OCI-LY1 (cell line): ENCODE measurements at regions not wholly inside any gene's neighbourhood (a gene's known extent, or its start where the extent isn't known, plus 50 kb on each side); places are given as distances from the start of the nearest gene placed in this dataset.

Experiments
- H2AFZ ChIP-seq: fragments of 200-600 bp; sonication (generic), shearing (Covaris generic); 2 replicates; pipeline ENCODE4 v1.6.0; 2014; ENCODE audit warnings: antibody characterized with exemption, mild to moderate bottlenecking, low read length
- H3F3A ChIP-seq: fragments of 200-600 bp; sonication (generic), shearing (Covaris generic); 2 replicates; pipeline ENCODE4 v1.6.0; 2014; ENCODE audit warnings: mild to moderate bottlenecking, antibody characterized with exemption, low read length, moderate library complexity; ENCODE audit not compliant: insufficient read depth
- H3K27ac ChIP-seq: fragments of 200-600 bp; sonication (generic); 2 replicates; pipeline ENCODE4 v1.5.1; 2014; ENCODE audit warnings: low read length, mixed run types, mild to moderate bottlenecking, low read depth; ENCODE audit not compliant: poor library complexity, severe bottlenecking
- H3K27me3 ChIP-seq: fragments of 200-600 bp; sonication (generic); 2 replicates; pipeline ENCODE4 v1.6.0; 2014; ENCODE audit warnings: antibody characterized with exemption, mild to moderate bottlenecking, low read length, moderate library complexity; ENCODE audit not compliant: insufficient read depth
- H3K36me3 ChIP-seq: fragments of 200-600 bp; sonication (generic); 2 replicates; pipeline ENCODE4 v1.6.1; 2014; ENCODE audit warnings: mild to moderate bottlenecking, antibody characterized with exemption, low read length, moderate library complexity, mixed read lengths; ENCODE audit not compliant: insufficient read depth
- H3K4me1 ChIP-seq: fragments of 200-600 bp; sonication (generic); 2 replicates; pipeline ENCODE4 v1.5.1; 2014; ENCODE audit warnings: mild to moderate bottlenecking, low read length, moderate library complexity; ENCODE audit not compliant: insufficient read depth, severe bottlenecking
- H3K4me2 ChIP-seq: fragments of 200-600 bp; sonication (generic), shearing (Covaris generic); 2 replicates; pipeline ENCODE4 v1.6.1; 2014; ENCODE audit warnings: low read length
- H3K4me3 ChIP-seq: fragments of 200-600 bp; sonication (generic); 2 replicates; pipeline ENCODE4 v1.5.1; 2014; ENCODE audit warnings: low read length, low read depth, mild to moderate bottlenecking, mixed read lengths; ENCODE audit not compliant: poor library complexity, severe bottlenecking
- H3K79me2 ChIP-seq: fragments of 200-600 bp; shearing (Covaris generic); 2 replicates; pipeline ENCODE4 v1.6.1; 2016; ENCODE audit warnings: mixed run types, low read length, mixed read lengths; ENCODE audit not compliant: insufficient read depth
- H3K9ac ChIP-seq: fragments of 200-600 bp; sonication (generic), shearing (Covaris generic); 2 replicates; pipeline ENCODE4 v1.6.1; 2014; ENCODE audit warnings: mild to moderate bottlenecking, low read length, mixed read lengths
- H3K9me2 ChIP-seq: fragments of 200-600 bp; sonication (generic), shearing (Covaris generic); 2 replicates; pipeline ENCODE4 v1.6.1; 2014; ENCODE audit warnings: low read depth, mild to moderate bottlenecking, low read length, mixed read lengths
- H3K9me3 ChIP-seq: fragments of 200-600 bp; shearing (Covaris generic); 2 replicates; pipeline ENCODE4 v1.6.1; 2014; ENCODE audit warnings: low read length, mixed read lengths
- H4K20me1 ChIP-seq: fragments of 200-600 bp; sonication (generic), shearing (Covaris generic); 2 replicates; pipeline ENCODE4 v1.6.0; 2016; ENCODE audit warnings: mild to moderate bottlenecking, low read length; ENCODE audit not compliant: insufficient read depth
- EZH2 ChIP-seq: fragments of 200-600 bp; sonication (generic), shearing (Covaris generic); IDR thresholded peaks from 2 replicates; pipeline ENCODE4 v1.8.0; 2017; ENCODE audit warnings: borderline replicate concordance, mixed run types, mild to moderate bottlenecking, antibody characterized with exemption, low read length, moderate library complexity, mixed read lengths
- TF ChIP-seq, protein P1 (sequence below): fragments of 200-600 bp; sonication (generic), shearing (Covaris generic); IDR thresholded peaks from 2 replicates; pipeline ENCODE4 v1.5.1; 2017; ENCODE audit warnings: mild to moderate bottlenecking, antibody characterized with exemption, low read length, moderate library complexity, mixed read lengths

DNA sequence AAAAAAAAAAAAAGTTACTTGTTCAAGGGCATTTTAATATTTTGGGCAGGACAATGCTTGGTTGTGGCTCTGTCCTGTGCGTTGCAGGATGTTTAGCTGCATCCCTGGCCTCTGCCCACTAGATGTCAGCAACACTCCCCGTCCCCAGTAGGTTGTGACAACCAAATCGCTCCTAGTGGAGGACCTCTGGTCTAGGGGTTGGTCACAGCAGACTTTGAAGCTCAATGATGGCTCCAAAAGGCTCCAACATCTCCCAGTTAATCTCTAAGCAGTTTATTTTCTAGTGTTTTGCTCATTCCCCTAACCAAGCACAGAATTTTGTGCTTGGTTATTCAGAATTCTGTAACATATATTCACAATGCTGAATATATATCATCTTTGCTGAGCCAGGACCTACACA is 67.0 kb downstream of the CHRNA1 start:
- Histone ChIP-seq H3K27me3 (peaks cover 8% of the 10 kb centered on the region; the same call in 1 of the 2 replicates), H3K27ac (no peak overlapping the region), H3K4me3 (no peak overlapping the region), H3K9me2 (no peaks in the 10 kb centered on the region), H3K4me1 (no peaks in the 10 kb centered on the region), H3F3A (no peaks in the 10 kb centered on the region), H3K9ac (no peak overlapping the region), H3K36me3 (no peaks in the 10 kb centered on the region; the same call in 1 of the 2 replicates), H2AFZ (no peak overlapping the region), H4K20me1 (no peaks in the 10 kb centered on the region), H3K4me2 (no peak overlapping the region), H3K79me2 (no peaks in the 10 kb centered on the region), H3K9me3 (no peaks in the 10 kb centered on the region)
- TF ChIP-seq EZH2, result no peak
- TF ChIP-seq, protein P1, sequence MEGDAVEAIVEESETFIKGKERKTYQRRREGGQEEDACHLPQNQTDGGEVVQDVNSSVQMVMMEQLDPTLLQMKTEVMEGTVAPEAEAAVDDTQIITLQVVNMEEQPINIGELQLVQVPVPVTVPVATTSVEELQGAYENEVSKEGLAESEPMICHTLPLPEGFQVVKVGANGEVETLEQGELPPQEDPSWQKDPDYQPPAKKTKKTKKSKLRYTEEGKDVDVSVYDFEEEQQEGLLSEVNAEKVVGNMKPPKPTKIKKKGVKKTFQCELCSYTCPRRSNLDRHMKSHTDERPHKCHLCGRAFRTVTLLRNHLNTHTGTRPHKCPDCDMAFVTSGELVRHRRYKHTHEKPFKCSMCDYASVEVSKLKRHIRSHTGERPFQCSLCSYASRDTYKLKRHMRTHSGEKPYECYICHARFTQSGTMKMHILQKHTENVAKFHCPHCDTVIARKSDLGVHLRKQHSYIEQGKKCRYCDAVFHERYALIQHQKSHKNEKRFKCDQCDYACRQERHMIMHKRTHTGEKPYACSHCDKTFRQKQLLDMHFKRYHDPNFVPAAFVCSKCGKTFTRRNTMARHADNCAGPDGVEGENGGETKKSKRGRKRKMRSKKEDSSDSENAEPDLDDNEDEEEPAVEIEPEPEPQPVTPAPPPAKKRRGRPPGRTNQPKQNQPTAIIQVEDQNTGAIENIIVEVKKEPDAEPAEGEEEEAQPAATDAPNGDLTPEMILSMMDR, result peak; percentile 88

DNA sequence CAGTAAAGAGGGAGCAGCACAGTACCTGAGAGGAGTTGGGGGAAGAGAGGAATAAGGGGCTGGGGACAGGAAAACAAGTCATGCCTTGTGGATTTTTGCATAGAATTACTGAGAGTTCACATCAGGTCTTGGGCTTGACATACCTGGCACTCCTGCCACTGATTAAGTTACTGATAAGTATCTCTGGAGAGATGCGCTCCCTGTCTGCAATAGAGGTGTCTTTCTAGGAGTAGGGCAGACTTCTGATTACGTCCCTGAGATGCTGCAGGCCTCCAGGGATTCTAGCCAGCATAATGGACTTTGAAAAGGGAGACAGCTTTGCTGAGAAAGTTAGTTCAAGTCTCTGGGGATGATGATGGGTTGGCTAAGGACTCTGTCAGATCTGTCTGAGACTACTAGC is 69.4 kb downstream of the CHRNA1 start:
- Histone ChIP-seq H3K36me3 (no peaks in the 10 kb centered on the region; the same call in 1 of the 2 replicates), H3K9me3 (no peaks in the 10 kb centered on the region), H3K9me2 (no peaks in the 10 kb centered on the region), H3F3A (no peaks in the 10 kb centered on the region), H4K20me1 (no peaks in the 10 kb centered on the region), H3K27ac (no peak overlapping the region), H3K4me1 (no peaks in the 10 kb centered on the region), H3K27me3 (peaks cover 12% of the 10 kb centered on the region; the same call in 1 of the 2 replicates), H3K4me3 (no peak overlapping the region), H2AFZ (no peak overlapping the region), H3K9ac (no peak overlapping the region), H3K4me2 (no peak overlapping the region), H3K79me2 (no peaks in the 10 kb centered on the region)
- no peak for TF ChIP-seq EZH2

DNA sequence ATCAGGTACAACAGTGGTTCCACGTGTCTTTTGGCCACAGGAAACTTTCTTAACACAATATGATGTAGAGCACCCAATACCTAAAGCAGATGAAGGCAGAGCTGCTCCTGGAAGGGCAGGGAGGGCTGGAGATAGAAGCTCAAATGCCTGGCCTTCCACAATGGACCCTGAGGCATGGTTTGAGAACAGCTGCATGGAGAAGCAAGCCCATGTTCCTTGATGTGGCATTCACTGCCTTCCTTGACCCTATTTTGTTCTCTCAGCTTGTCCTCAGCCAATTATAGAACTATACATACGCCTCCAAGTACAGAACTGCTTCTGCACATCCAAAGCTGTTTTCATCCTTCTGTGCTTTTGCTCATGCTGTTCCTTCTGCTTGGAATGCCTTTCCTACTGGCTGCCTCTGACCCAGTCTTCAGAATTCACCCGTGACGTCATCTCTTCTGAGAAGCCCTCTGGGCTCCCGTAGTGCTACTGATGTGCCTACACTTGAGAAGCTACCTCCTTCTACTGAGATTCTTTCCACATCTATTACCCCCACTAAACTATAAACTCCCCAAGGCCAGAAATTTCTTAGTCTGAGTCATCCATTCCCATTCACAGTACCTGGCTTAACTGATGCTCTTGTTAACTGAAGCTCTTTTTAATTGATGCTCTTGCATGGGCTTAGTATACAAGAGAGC is 69.9 kb downstream of the CHRNA1 start:
- H3K4me3 ChIP-seq, result no peak overlapping the region
- H3F3A ChIP-seq, result no peaks in the 10 kb centered on the region
- H3K9me2 ChIP-seq, result no peaks in the 10 kb centered on the region
- TF ChIP-seq EZH2, result no peak
- TF ChIP-seq, protein P1, result no peak
- no peaks in the 10 kb centered on the region for H4K20me1 ChIP-seq
- no peaks in the 10 kb centered on the region for H3K79me2 ChIP-seq
- no peaks in the 10 kb centered on the region for H3K4me1 ChIP-seq
- H3K27ac ChIP-seq, result no peak overlapping the region
- H2AFZ ChIP-seq, result no peak overlapping the region
- peaks cover 12% of the 10 kb centered on the region; the same call in 1 of the 2 replicates for H3K27me3 ChIP-seq
- H3K36me3 ChIP-seq, result no peaks in the 10 kb centered on the region; the same call in 1 of the 2 replicates
- no peaks in the 10 kb centered on the region for H3K9me3 ChIP-seq
- H3K4me2 ChIP-seq, result no peak overlapping the region
- no peak overlapping the region for H3K9ac ChIP-seq

DNA sequence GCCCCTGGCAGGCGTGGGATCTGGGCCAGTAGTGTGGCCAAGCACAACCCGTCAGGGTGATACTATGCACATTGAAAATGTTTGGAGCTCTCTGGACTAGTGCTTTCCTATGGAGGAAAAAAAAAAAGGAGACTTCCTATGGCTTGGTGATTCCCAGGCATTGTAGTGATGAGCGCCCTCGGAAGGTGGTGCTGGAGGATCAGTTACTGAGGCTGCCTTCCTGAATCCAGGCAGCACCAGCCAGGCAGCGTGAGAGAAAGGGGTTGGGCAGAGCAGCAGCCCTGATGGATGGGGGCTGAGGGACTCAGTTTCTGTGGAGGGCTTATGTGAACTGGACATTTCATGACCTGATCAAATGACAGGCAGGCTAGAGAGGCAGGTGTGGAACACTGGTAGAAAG is 70.9 kb downstream of the CHRNA1 start:
- H3K36me3 ChIP-seq, result no peaks in the 10 kb centered on the region; the same call in 1 of the 2 replicates
- H2AFZ ChIP-seq, result no peak overlapping the region
- H3K79me2 ChIP-seq, result no peaks in the 10 kb centered on the region
- peaks cover 5% of the 10 kb centered on the region for H3K4me1 ChIP-seq
- no peaks in the 10 kb centered on the region for H3F3A ChIP-seq
- no peaks in the 10 kb centered on the region for H3K9me2 ChIP-seq
- H3K9me3 ChIP-seq, result no peaks in the 10 kb centered on the region
- H3K9ac ChIP-seq, result no peak overlapping the region
- no peak overlapping the region for H3K4me2 ChIP-seq
- TF ChIP-seq, protein P1, result no peak
- TF ChIP-seq EZH2, result no peak
- H3K27ac ChIP-seq, result no peak overlapping the region
- no peaks in the 10 kb centered on the region for H4K20me1 ChIP-seq
- no peak overlapping the region for H3K4me3 ChIP-seq
- H3K27me3 ChIP-seq, result peaks cover 12% of the 10 kb centered on the region; the same call in 1 of the 2 replicates
